H1 (cell line): ENCODE measurements at regions not wholly inside any gene's neighbourhood (a gene's known extent, or its start where the extent isn't known, plus 50 kb on each side); places are given as distances from the start of the nearest gene placed in this dataset.

Experiments
- CTCF ChIA-PET: fragments of 300-600 bp; sonication (Branson Sonifier 250); formaldehyde crosslinking; loops from one replicate; lab custom pipeline; 2021; ENCODE audit not compliant: partially characterized antibody; lab: Charles Lee
- POLR2A ChIA-PET: fragments of 300-600 bp; sonication (Branson Sonifier 250); formaldehyde crosslinking; loops from one replicate; lab custom pipeline; 2021; ENCODE audit warnings: inconsistent platforms; ENCODE audit not compliant: partially characterized antibody; lab: Charles Lee
- DNase-seq, 2 experiments: peaks; one replicate each; pipeline versions ENCODE4 v3.0.0 to v3.0.0-alpha.2; 2010 to 2022; ENCODE audit warnings: low spot score in 2 of 2, low read depth in 1 of 2, mixed read lengths in 1 of 2
- FAIRE-seq: peaks from 2 replicates; lab custom pipeline; 2011; peaks lifted over from hg19 to GRCh38; lab: Jason Lieb, UNC
- H2AFZ ChIP-seq: 2 replicates; pipeline ENCODE4 v1.8.1; 2012; ENCODE audit warnings: low read length, inconsistent platforms
- H2AK5ac ChIP-seq: 2 replicates; pipeline ENCODE4 v1.6.1; 2013; ENCODE audit warnings: low read depth, low read length
- H2BK120ac ChIP-seq: replicated peaks from 2 replicates; pipeline ENCODE3; 2013; ENCODE audit warnings: low read depth, low read length, inconsistent platforms
- H2BK12ac ChIP-seq: 2 replicates; pipeline ENCODE4 v1.6.1; 2013; ENCODE audit warnings: low read depth, low read length
- H2BK15ac ChIP-seq: 2 replicates; pipeline ENCODE4 v1.6.1; 2013; ENCODE audit warnings: low read length
- H2BK20ac ChIP-seq: 2 replicates; pipeline ENCODE4 v1.6.1; 2013; ENCODE audit warnings: low read length
- H2BK5ac ChIP-seq: 2 replicates; pipeline ENCODE4 v1.6.1; 2013; ENCODE audit warnings: low read depth, low read length
- H3K14ac ChIP-seq: 2 replicates; pipeline ENCODE4 v1.6.1; 2013; ENCODE audit warnings: inconsistent platforms; ENCODE audit not compliant: insufficient read length
- H3K18ac ChIP-seq: 2 replicates; pipeline ENCODE4 v1.6.1; 2013; ENCODE audit warnings: low read length; ENCODE audit errors: extremely low read depth
- H3K23ac ChIP-seq: 2 replicates; pipeline ENCODE4 v1.6.1; 2013; ENCODE audit warnings: inconsistent platforms; ENCODE audit not compliant: insufficient read length
- H3K23me2 ChIP-seq: 2 replicates; pipeline ENCODE4 v1.6.1; 2013; ENCODE audit warnings: low read depth, low read length
- H3K27ac ChIP-seq: 2 replicates; pipeline ENCODE4 v1.6.1; 2011; ENCODE audit warnings: low read depth, low read length, inconsistent platforms
- H3K27me3 ChIP-seq, 4 experiments: replicated peaks in 1 of 4; 1 replicate in 1 of 4; 2 replicates in 3 of 4; pipeline versions ENCODE4 v1.6.1 to v1.8.1; 2011 to 2013; ENCODE audit warnings: low read length in 3 of 4, mild to moderate bottlenecking in 3 of 4, inconsistent platforms in 2 of 4, mixed read lengths in 2 of 4, moderate library complexity in 1 of 4; ENCODE audit not compliant: control insufficient read depth in 3 of 4, insufficient read depth in 3 of 4; ENCODE audit errors: extremely low read depth in 1 of 4
- H3K36me3 ChIP-seq, 4 experiments: 2 replicates each; pipeline versions ENCODE4 v1.6.1 to v1.8.1; 2011 to 2013; ENCODE audit warnings: mild to moderate bottlenecking in 4 of 4, low read length in 3 of 4, moderate library complexity in 2 of 4, control low read depth in 1 of 4, inconsistent platforms in 1 of 4; ENCODE audit not compliant: insufficient read depth in 4 of 4, control insufficient read depth in 2 of 4
- H3K4ac ChIP-seq: replicated peaks from 2 replicates; pipeline ENCODE3; 2013; ENCODE audit warnings: low read length, low read depth, mixed read lengths, inconsistent platforms; ENCODE audit not compliant: insufficient read length
- H3K4me1 ChIP-seq, 4 experiments: replicated peaks in 1 of 4; 1 replicate in 1 of 4; 2 replicates in 3 of 4; pipeline versions ENCODE4 v1.6.1 to v1.8.1; 2011 to 2013; ENCODE audit warnings: low read length in 3 of 4, inconsistent platforms in 2 of 4, mixed read lengths in 1 of 4; ENCODE audit not compliant: insufficient read depth in 4 of 4, control insufficient read depth in 3 of 4
- H3K4me2 ChIP-seq, 2 experiments: 2 replicates each; pipeline versions ENCODE4 v1.6.1 to v1.8.1; 2011 to 2013; ENCODE audit warnings: low read depth in 2 of 2, low read length in 2 of 2, control low read depth in 1 of 2, inconsistent platforms in 1 of 2, mild to moderate bottlenecking in 1 of 2; ENCODE audit not compliant: insufficient read depth in 1 of 2
- H3K4me3 ChIP-seq, 4 experiments: fragments of 200-600, 300-600 bp in 1 of 4; sonication (generic), shearing (Covaris generic), sonication (Bioruptor Twin) in 1 of 4; 2 replicates each; pipeline versions ENCODE4 v1.5.1 to v1.8.1; 2011 to 2016; ENCODE audit warnings: low read length in 4 of 4, low read depth in 3 of 4, control low read depth in 2 of 4, inconsistent platforms in 2 of 4, mild to moderate bottlenecking in 2 of 4, mixed read lengths in 1 of 4, moderate library complexity in 1 of 4; ENCODE audit not compliant: insufficient read depth in 2 of 4; ENCODE audit errors: extremely low read depth in 1 of 4
- H3K56ac ChIP-seq: replicated peaks from 2 replicates; pipeline ENCODE3; 2013; ENCODE audit warnings: low read depth, mild to moderate bottlenecking, mixed read lengths, low read length, inconsistent platforms; ENCODE audit not compliant: insufficient read length
- H3K79me1 ChIP-seq: 2 replicates; pipeline ENCODE4 v1.6.1; 2013; ENCODE audit warnings: low read depth, low read length, control low read depth
- H3K79me2 ChIP-seq, 2 experiments: 2 replicates each; pipeline versions ENCODE4 v1.6.1 to v1.8.1; 2012 to 2013; ENCODE audit warnings: low read length in 2 of 2, mild to moderate bottlenecking in 2 of 2, inconsistent platforms in 1 of 2; ENCODE audit not compliant: insufficient read depth in 2 of 2, control insufficient read depth in 1 of 2
- H3K9ac ChIP-seq, 4 experiments: replicated peaks in 1 of 4; 1 replicate in 1 of 4; 2 replicates in 3 of 4; pipeline versions ENCODE4 v1.6.1 to v1.8.1; 2011 to 2013; ENCODE audit warnings: low read depth in 3 of 4, low read length in 3 of 4, control low read depth in 2 of 4, mild to moderate bottlenecking in 2 of 4, moderate library complexity in 2 of 4, inconsistent platforms in 1 of 4; ENCODE audit errors: extremely low read depth in 1 of 4
- H3K9me3 ChIP-seq, 2 experiments: 2 replicates each; pipeline versions ENCODE4 v1.6.1 to v1.8.1; 2012 to 2013; ENCODE audit warnings: mild to moderate bottlenecking in 2 of 2, moderate library complexity in 2 of 2, control low read depth in 1 of 2, inconsistent platforms in 1 of 2, low read depth in 1 of 2, low read length in 1 of 2, mixed read lengths in 1 of 2; ENCODE audit not compliant: insufficient read depth in 2 of 2
- H4K20me1 ChIP-seq, 2 experiments: replicated peaks in 1 of 2; 2 replicates each; pipeline versions ENCODE3 to v1.8.1; 2011 to 2013; ENCODE audit warnings: inconsistent platforms in 2 of 2, low read length in 2 of 2, mild to moderate bottlenecking in 1 of 2; ENCODE audit not compliant: insufficient read depth in 2 of 2, control insufficient read depth in 1 of 2
- H4K5ac ChIP-seq: 2 replicates; pipeline ENCODE4 v1.6.1; 2013; ENCODE audit warnings: low read length, low read depth, mixed read lengths, inconsistent platforms; ENCODE audit not compliant: insufficient read length
- H4K8ac ChIP-seq: 2 replicates; pipeline ENCODE4 v1.8.0; 2013; ENCODE audit warnings: mild to moderate bottlenecking, moderate library complexity, low read length, inconsistent platforms; ENCODE audit not compliant: insufficient read depth; ENCODE audit errors: extremely low read depth
- H4K91ac ChIP-seq: replicated peaks from 2 replicates; pipeline ENCODE3; 2013; ENCODE audit warnings: low read length, mixed read lengths, inconsistent platforms; ENCODE audit not compliant: insufficient read length
- BACH1 ChIP-seq: IDR thresholded peaks from 2 replicates; pipeline ENCODE4 v1.6.1; 2012; ENCODE audit warnings: low read length, improper control_type of control experiment
- CBX8 ChIP-seq: fragments of 300-800, 300-1000 bp; sonication (generic); IDR thresholded peaks from 2 replicates; pipeline ENCODE4 v1.7.1; 2016; ENCODE audit warnings: low read depth, low read length, borderline replicate concordance
- CTCF ChIP-seq, 3 experiments: IDR thresholded peaks; 1 replicate in 2 of 3; 2 replicates in 1 of 3; pipeline versions ENCODE4 v1.5.1 to v1.6.1; 2011; ENCODE audit warnings: low read length in 3 of 3, mild to moderate bottlenecking in 3 of 3, inconsistent platforms in 2 of 3, low read depth in 1 of 3, moderate library complexity in 1 of 3; ENCODE audit not compliant: insufficient read depth in 1 of 3; ENCODE audit errors: control extremely low read depth in 1 of 3
- KDM4A ChIP-seq: IDR thresholded peaks from one replicate; pipeline ENCODE4 v1.7.1; 2012; ENCODE audit warnings: low read depth, mild to moderate bottlenecking, moderate library complexity, low read length, inconsistent platforms; ENCODE audit not compliant: severe bottlenecking
- MAFK ChIP-seq: IDR thresholded peaks from 2 replicates; pipeline ENCODE4 v1.6.1; 2012; ENCODE audit warnings: low read depth, mild to moderate bottlenecking, improper control_type of control experiment, low read length
- MAX ChIP-seq: IDR thresholded peaks from 2 replicates; pipeline ENCODE4 v1.6.1; 2012; ENCODE audit warnings: inconsistent platforms
- RAD21 ChIP-seq, 2 experiments: IDR thresholded peaks in 1 of 2; conservative IDR thresholded peaks in 1 of 2; 2 replicates each; pipeline ENCODE4 v1.6.1; 2011; ENCODE audit warnings: low read depth in 2 of 2, low read length in 2 of 2, improper control_type of control experiment in 1 of 2, inconsistent platforms in 1 of 2, mild to moderate bottlenecking in 1 of 2, moderate library complexity in 1 of 2
- SIX5 ChIP-seq: IDR thresholded peaks from 2 replicates; pipeline ENCODE4 v1.6.1; 2011; ENCODE audit warnings: mild to moderate bottlenecking, low read depth, low read length
- YY1 ChIP-seq: IDR thresholded peaks from 2 replicates; pipeline ENCODE4 v1.6.1; 2011; ENCODE audit warnings: low read depth, mild to moderate bottlenecking, low read length
- WGBS, 2 experiments: shearing (Covaris generic) in 1 of 2; methylation state at CpG; one replicate each; pipeline versions ENCODE4 v1.1.6 to v1.1.7; 2013 to 2015; ENCODE audit warnings: low lambda C conversion rate in 2 of 2, mixed read lengths in 2 of 2, inconsistent platforms in 1 of 2, low coverage in 1 of 2, missing lambda C conversion rate in 1 of 2; ENCODE audit not compliant: insufficient replicate concordance in 2 of 2, insufficient coverage in 1 of 2, insufficient read length in 1 of 2; ENCODE audit errors: extremely low coverage in 1 of 2, missing lambda C conversion rate in 1 of 2; 5-methylcytosine and 5-hydroxymethylcytosine counted together
- TF ChIP-seq, protein P1 (sequence below): IDR thresholded peaks from 2 replicates; pipeline ENCODE4 v1.6.1; 2012; ENCODE audit warnings: low read length, inconsistent platforms

GRCh38 chr11:127531167-127531566, 530.6 kb upstream of the KIRREL3 start:
- H3K9me3 ChIP-seq = no peaks in the 10 kb centered on the region
- CTCF ChIA-PET = no interaction called here
- no peak overlapping the region for H3K27ac ChIP-seq
- H2BK15ac ChIP-seq = no peak overlapping the region
- no peaks in the 10 kb centered on the region for H3K79me1 ChIP-seq
- no peak overlapping the region for H3K9ac ChIP-seq
- H2AFZ ChIP-seq = no peak overlapping the region
- no peak overlapping the region for H4K5ac ChIP-seq
- H4K20me1 ChIP-seq = no peaks in the 10 kb centered on the region
- 93% methylated on average over 3 of the region's 3 CpGs; no CpG with 5 or more reads in 1 of the 2 experiments for WGBS, 2 experiments
- no peak overlapping the region for H2BK12ac ChIP-seq
- H3K14ac ChIP-seq = no peak overlapping the region
- H4K91ac ChIP-seq = no peak overlapping the region
- H2BK5ac ChIP-seq = no peak overlapping the region
- POLR2A ChIA-PET = no interaction called here
- no peak overlapping the region for H3K56ac ChIP-seq
- no peak overlapping the region for H2BK20ac ChIP-seq
- no peaks in the 10 kb centered on the region for H3K79me2 ChIP-seq
- H3K36me3 ChIP-seq = no peaks in the 10 kb centered on the region
- H3K4ac ChIP-seq = no peak overlapping the region
- FAIRE-seq (no peak), DNase-seq (no peak)
- no peak overlapping the region for H3K23ac ChIP-seq
- no peak overlapping the region for H3K18ac ChIP-seq
- no peak overlapping the region for H2BK120ac ChIP-seq
- no peaks in the 10 kb centered on the region for H3K23me2 ChIP-seq
- no peaks in the 10 kb centered on the region for H3K4me1 ChIP-seq
- no peak overlapping the region for H4K8ac ChIP-seq
- peaks cover 0 to 1% (median 0%) of the 10 kb centered on the region in 4 experiments; a peak in 1 of 7 replicates for H3K27me3 ChIP-seq
- no peak overlapping the region for H2AK5ac ChIP-seq
- no peak overlapping the region for H3K4me3 ChIP-seq
- no peak overlapping the region for H3K4me2 ChIP-seq
- TF ChIP-seq CTCF (IDR thresholded peaks at IDR 0.05; ENCODE audit: control extremely low read depth in 1 of 3, insufficient read depth in 1 of 3, low read depth in 1 of 3, low read length in 3 of 3) (no peak), MAFK (no peak), SIX5 (no peak), MAX (no peak), BACH1 (no peak), KDM4A (no peak), RAD21 (IDR thresholded peaks at IDR 0.05 in 1 of 2, conservative IDR thresholded peaks at IDR 0.05 in 1 of 2; ENCODE audit: low read depth in 2 of 2, low read length in 2 of 2) (no peak), YY1 (no peak), CBX8 (no peak)
- TF ChIP-seq, protein P1, sequence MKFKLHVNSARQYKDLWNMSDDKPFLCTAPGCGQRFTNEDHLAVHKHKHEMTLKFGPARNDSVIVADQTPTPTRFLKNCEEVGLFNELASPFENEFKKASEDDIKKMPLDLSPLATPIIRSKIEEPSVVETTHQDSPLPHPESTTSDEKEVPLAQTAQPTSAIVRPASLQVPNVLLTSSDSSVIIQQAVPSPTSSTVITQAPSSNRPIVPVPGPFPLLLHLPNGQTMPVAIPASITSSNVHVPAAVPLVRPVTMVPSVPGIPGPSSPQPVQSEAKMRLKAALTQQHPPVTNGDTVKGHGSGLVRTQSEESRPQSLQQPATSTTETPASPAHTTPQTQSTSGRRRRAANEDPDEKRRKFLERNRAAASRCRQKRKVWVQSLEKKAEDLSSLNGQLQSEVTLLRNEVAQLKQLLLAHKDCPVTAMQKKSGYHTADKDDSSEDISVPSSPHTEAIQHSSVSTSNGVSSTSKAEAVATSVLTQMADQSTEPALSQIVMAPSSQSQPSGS = no peak
